GM12878 (cell line): ENCODE measurements at regions not wholly inside any gene's neighbourhood (a gene's known extent, or its start where the extent isn't known, plus 50 kb on each side); places are given as distances from the start of the nearest gene placed in this dataset.

ENCODE experiments used
- ATAC-seq: fragments of 200-7000 bp; cut with Tn5 transposase; 3 replicates; pipeline ENCODE4 v1.9.1; 2020; ENCODE audit warnings: mild to moderate bottlenecking, moderate library complexity
- BruUV-seq: library from RNA; stranded (reverse); fragments of 400-500 nt; replicated peaks from 2 replicates; lab custom pipeline; 2021; lab: Mats Ljungman, UMichigan
- CTCF ChIA-PET: fragments of 300-600 bp; sonication (Branson Sonifier 250); formaldehyde crosslinking; extraction: SDS; loops from one replicate; lab custom pipeline; 2021; ENCODE audit warnings: inconsistent platforms; lab: Yijun Ruan, JAX
- POLR2A ChIA-PET: fragments of 350-600 bp; formaldehyde crosslinking; extraction: SDS; loops from one replicate; lab custom pipeline; 2021; ENCODE audit warnings: inconsistent platforms; lab: Charles Lee
- RAD21 ChIA-PET: fragments of 300-600 bp; sonication (Branson Sonifier 250); formaldehyde crosslinking; loops from one replicate; lab custom pipeline; 2023; ENCODE audit warnings: antibody characterized with exemption; ENCODE audit not compliant: unreplicated experiment; lab: Charles Lee
- SMC1A ChIA-PET: fragments of 300-600 bp; sonication (Branson Sonifier 250); formaldehyde crosslinking; loops from one replicate; lab custom pipeline; 2023; ENCODE audit not compliant: unreplicated experiment, uncharacterized antibody; lab: Charles Lee
- DNase-seq: peaks from one replicate; pipeline ENCODE4 v3.0.0-alpha.2; 2011; ENCODE audit warnings: low read depth, low spot score
- FAIRE-seq: peaks from 3 replicates; lab custom pipeline; 2011; peaks lifted over from hg19 to GRCh38; lab: Jason Lieb, UNC
- H2AFZ ChIP-seq: 2 replicates; pipeline ENCODE4 v1.6.0; 2011; ENCODE audit warnings: low read depth, low read length, control low read depth; ENCODE audit not compliant: control insufficient read depth
- H3K27ac ChIP-seq: 2 replicates; pipeline ENCODE4 v1.5.1; 2011; ENCODE audit warnings: control low read depth; ENCODE audit not compliant: control insufficient read depth, insufficient read depth
- H3K27me3 ChIP-seq, 2 experiments: replicated peaks in 1 of 2; 2 replicates each; pipeline versions ENCODE4 v1.6.0 to v1.6.1; 2011; ENCODE audit warnings: low read length in 1 of 2; ENCODE audit not compliant: control insufficient read depth in 2 of 2, insufficient read depth in 2 of 2
- H3K36me3 ChIP-seq, 2 experiments: 2 replicates each; pipeline ENCODE4 v1.5.1; 2011; ENCODE audit warnings: low read length in 1 of 2; ENCODE audit not compliant: control insufficient read depth in 2 of 2, insufficient read depth in 2 of 2
- H3K4me1 ChIP-seq: 2 replicates; pipeline ENCODE4 v1.6.1; 2011; ENCODE audit warnings: mild to moderate bottlenecking, low read length, moderate library complexity, mixed read lengths; ENCODE audit not compliant: control insufficient read depth, insufficient read depth
- H3K4me2 ChIP-seq: 2 replicates; pipeline ENCODE4 v1.6.0; 2011; ENCODE audit warnings: control low read depth; ENCODE audit not compliant: control insufficient read depth, insufficient read depth
- H3K4me3 ChIP-seq: fragments of 200-600 bp; sonication (generic); 2 replicates; pipeline ENCODE4 v1.5.1; 2016
- H3K79me2 ChIP-seq: 2 replicates; pipeline ENCODE4 v1.6.0; 2011; ENCODE audit warnings: low read length; ENCODE audit not compliant: control insufficient read depth, insufficient read depth
- H3K9ac ChIP-seq: 2 replicates; pipeline ENCODE4 v1.8.0; 2011; ENCODE audit warnings: low read length, control low read depth, mixed read lengths; ENCODE audit not compliant: control insufficient read depth, insufficient read depth
- H3K9me3 ChIP-seq: replicated peaks from 3 replicates; pipeline ENCODE4 v1.5.1; 2011; ENCODE audit warnings: mild to moderate bottlenecking, low read length; ENCODE audit not compliant: control insufficient read depth, insufficient read depth
- H4K20me1 ChIP-seq: 2 replicates; pipeline ENCODE4 v1.6.0; 2011; ENCODE audit not compliant: control insufficient read depth, insufficient read depth
- IKZF2 ChIP-seq, 2 experiments: fragments of 450-650 bp; IDR thresholded peaks; 2 replicates each; pipeline ENCODE4 v1.6.1; 2017; ENCODE audit warnings: mild to moderate bottlenecking in 2 of 2, moderate library complexity in 2 of 2
- LARP7 ChIP-seq: fragments of 450-650 bp; IDR thresholded peaks from 2 replicates; pipeline ENCODE4 v1.6.1; 2017; ENCODE audit warnings: mild to moderate bottlenecking
- STAT1 ChIP-seq: fragments of 450-650 bp; conservative IDR thresholded peaks from 2 replicates; pipeline ENCODE4 v1.6.1; 2014; ENCODE audit warnings: antibody characterized with exemption, mild to moderate bottlenecking
- ZZZ3 ChIP-seq: IDR thresholded peaks from 2 replicates; pipeline ENCODE4 v1.6.1; 2011; ENCODE audit warnings: low read depth; ENCODE audit not compliant: control insufficient read depth, insufficient read length
- whole genome bisulfite sequencing: methylation state at CpG from one replicate; pipeline ENCODE4 v1.1.6; 2016; ENCODE audit warnings: low lambda C conversion rate; ENCODE audit not compliant: insufficient replicate concordance, insufficient coverage; ENCODE audit errors: missing lambda C conversion rate; 5-methylcytosine and 5-hydroxymethylcytosine counted together
- in situ Hi-C: fragments of 300-500 bp; cut with MboI; formaldehyde crosslinking; loops from 9 replicates; pipeline ENCODE4 v1.14.3; 2018; ENCODE audit warnings: mixed read lengths
- intact Hi-C: fragments of 100-400 bp; cut with micrococcal nuclease; formaldehyde crosslinking; loops from one replicate; pipeline ENCODE4 v1.14.2; 2022; ENCODE audit not compliant: unreplicated experiment
- TF ChIP-seq, protein P1 (sequence below): fragments of 450-650 bp; formaldehyde crosslinking; IDR thresholded peaks from 2 replicates; pipeline ENCODE4 v1.4.0; 2022; ENCODE audit warnings: mild to moderate bottlenecking, moderate library complexity

DNA sequence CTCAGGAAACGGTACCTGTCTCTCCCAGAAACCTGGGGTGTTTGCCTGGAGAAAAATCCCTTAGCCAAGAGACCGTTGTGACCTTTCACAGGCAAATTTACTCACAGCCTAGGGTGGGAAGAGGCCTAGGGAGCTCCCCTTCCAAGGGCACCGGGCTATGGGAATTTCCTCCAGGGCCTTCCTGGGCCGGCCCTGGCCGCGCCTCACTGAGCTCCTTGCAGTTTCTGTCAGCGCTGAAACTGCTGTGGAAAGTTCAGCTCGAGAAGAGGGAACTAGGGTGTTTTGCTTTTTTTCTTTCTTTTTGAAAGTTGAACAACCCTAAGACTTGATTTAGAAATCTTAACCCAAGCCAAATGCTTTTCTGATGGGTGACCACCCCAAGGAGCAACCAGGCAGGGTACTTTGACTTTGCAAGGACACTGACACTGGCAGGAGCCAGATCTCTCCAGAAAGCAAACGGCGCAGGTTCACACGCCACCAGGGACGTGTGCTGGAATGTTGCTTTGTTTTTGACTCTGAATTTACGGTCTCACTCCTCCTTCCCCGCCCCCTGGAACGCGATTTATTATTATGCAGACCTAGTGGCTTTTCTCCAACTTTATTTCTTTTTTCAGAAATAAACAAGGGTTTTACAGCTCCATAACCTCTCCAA lies 229.6 kb upstream of the JUN start (continued):
- TF ChIP-seq, protein P1, sequence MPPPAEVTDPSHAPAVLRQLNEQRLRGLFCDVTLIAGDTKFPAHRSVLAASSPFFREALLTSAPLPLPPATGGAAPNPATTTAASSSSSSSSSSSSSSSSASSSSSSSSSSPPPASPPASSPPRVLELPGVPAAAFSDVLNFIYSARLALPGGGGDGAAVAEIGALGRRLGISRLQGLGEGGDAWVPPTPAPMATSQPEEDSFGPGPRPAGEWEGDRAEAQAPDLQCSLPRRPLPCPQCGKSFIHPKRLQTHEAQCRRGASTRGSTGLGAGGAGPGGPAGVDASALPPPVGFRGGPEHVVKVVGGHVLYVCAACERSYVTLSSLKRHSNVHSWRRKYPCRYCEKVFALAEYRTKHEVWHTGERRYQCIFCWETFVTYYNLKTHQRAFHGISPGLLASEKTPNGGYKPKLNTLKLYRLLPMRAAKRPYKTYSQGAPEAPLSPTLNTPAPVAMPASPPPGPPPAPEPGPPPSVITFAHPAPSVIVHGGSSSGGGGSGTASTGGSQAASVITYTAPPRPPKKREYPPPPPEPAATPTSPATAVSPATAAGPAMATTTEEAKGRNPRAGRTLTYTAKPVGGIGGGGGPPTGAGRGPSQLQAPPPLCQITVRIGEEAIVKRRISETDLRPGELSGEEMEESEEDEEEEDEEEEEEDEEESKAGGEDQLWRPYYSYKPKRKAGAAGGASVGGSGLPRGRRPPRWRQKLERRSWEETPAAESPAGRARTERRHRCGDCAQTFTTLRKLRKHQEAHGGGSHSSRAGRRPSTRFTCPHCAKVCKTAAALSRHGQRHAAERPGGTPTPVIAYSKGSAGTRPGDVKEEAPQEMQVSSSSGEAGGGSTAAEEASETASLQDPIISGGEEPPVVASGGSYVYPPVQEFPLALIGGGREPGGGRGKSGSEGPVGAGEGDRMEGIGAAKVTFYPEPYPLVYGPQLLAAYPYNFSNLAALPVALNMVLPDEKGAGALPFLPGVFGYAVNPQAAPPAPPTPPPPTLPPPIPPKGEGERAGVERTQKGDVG (CRISPR knock-in tag) = no peak
- TF ChIP-seq IKZF2 (IDR thresholded peaks at IDR 0.05) = peak; percentile 96 to 97

DNA sequence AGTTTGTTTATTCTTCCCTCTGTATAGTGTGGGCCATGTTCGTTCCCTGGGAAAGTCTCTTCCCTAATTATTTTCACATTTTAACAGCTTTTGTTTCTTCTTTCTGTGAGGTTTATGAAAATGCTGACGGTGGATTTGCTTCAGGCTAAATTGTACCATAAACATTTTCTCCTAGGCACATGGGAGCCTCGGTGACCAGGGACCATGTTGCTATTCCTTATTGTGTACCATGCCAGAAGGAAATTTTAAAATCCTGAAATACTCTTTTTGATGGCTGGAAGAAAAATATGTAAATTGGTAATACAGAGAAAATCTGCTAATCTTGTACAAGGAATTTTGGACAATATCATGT lies 230.1 kb upstream of the JUN start:
- ATAC-seq (no peak), FAIRE-seq (no peak), DNase-seq (no peak)
- no peaks in the 10 kb centered on the region for H3K79me2 ChIP-seq
- no peaks in the 10 kb centered on the region for H3K27me3 ChIP-seq
- H3K4me2 ChIP-seq = peak overlapping the region; percentile 69
- BruUV-seq = no TSS peak
- H3K27ac ChIP-seq = peak overlapping the region; percentile 84
- CTCF ChIA-PET = interaction anchor here (0.8 to 2.3 kb wide), 8 partner anchors 10 to 685 kb away, joined by 3 to 10 read pairs (median 4); no protein-coding TSS in a partner anchor
- TF ChIP-seq LARP7 = no peak
- TF ChIP-seq, protein P1 (CRISPR knock-in tag) = no peak
- no peak for TF ChIP-seq ZZZ3
- no peak for TF ChIP-seq STAT1
- H3K4me1 ChIP-seq = peaks cover 37% of the 10 kb centered on the region
- peak overlapping the region; percentile 62; the same call in 1 of the 2 replicates for H3K4me3 ChIP-seq
- POLR2A ChIA-PET = interaction anchor here (1.1 to 2.5 kb wide), 3 partner anchors 12 to 232 kb away, joined by 3 to 22 read pairs (median 15); no protein-coding TSS in a partner anchor
- H4K20me1 ChIP-seq = no peaks in the 10 kb centered on the region
- WGBS = 13% methylated on average over 3 of the region's 3 CpGs
- RAD21 ChIA-PET = interaction anchor here (0.9 to 2.9 kb wide), 18 partner anchors 9 to 685 kb away, joined by 3 to 34 read pairs (median 5); partner anchors contain the start of gene JUN
- intact Hi-C loops (loop anchor here (10.0 kb wide), 1 partner anchor 131 kb away; no protein-coding TSS in a partner anchor), in situ Hi-C loops (no loop called here)
- no peaks in the 10 kb centered on the region; the same call in 2 of the 3 replicates for H3K9me3 ChIP-seq
- H3K36me3 ChIP-seq = no peaks in the 10 kb centered on the region
- H2AFZ ChIP-seq = peak overlapping the region; percentile 67
- peak overlapping the region; percentile 61 for H3K9ac ChIP-seq
- SMC1A ChIA-PET = interaction anchor here (0.6 to 6.4 kb wide), 25 partner anchors 10 to 683 kb away, joined by 3 to 61 read pairs (median 5); partner anchors contain the start of gene JUN
